GM19240 (cell line): ENCODE measurements at regions not wholly inside any gene's neighbourhood (a gene's known extent, or its start where the extent isn't known, plus 50 kb on each side); places are given as distances from the start of the nearest gene placed in this dataset.
"Not testable (repeated sequence)": the region's sequence is repeated elsewhere in the genome, so short reads cannot be mapped to it uniquely, and the experiment has no call there.

Experiments
- DNase-seq: peaks from one replicate; pipeline ENCODE4 v3.0.0; 2011; ENCODE audit warnings: low spot score; ENCODE audit not compliant: insufficient read length

GRCh38 chr18:78857314-78858150, 122.1 kb upstream of the SALL3 start:
- no peak for DNase-seq

DNA sequence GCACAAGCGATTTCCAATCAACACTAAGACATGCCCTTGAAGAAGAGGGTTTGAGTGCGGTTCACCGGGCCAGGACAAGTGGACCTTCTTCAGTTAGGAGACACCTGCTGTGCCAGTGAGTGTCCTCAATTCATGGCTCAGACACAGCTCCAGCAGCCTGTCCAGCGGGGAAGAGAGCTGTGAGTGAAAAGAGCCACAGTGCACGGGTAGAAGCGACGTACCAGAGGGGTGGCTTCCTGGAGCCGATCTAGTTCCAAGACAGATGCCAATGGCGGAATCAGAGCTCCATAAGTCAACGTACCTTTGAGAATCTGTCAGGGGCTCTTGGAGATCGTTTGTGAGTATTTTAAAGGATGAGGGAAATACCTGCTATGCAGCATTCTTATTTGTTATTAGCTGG, 119.9 kb upstream of the SALL3 start:
- DNase-seq: no peak

DNA sequence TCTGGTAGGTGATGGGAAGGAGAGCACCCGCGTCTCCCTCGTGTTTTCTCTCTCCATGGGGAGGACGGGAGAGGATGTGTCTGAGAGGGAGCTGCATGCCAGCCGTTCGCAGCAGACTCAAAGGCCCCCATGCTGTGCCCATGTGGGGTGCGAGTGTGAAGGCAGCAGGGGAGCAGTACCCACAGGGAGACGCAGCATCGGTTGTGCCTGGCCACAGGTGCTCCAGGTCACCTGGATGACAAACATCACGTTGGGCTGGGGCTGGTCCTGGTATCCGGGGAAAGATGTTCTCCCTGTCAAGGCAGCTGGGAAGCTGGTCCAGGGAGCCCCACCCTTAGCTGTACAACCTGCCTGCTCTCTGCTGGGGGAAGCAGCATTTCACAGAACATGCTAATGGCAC, 119.5 kb upstream of the SALL3 start:
- no peak for DNase-seq

- no peak for DNase-seq
Observed at GRCh38 chr18:78861116-78861515, 118.5 kb upstream of the SALL3 start.

DNA sequence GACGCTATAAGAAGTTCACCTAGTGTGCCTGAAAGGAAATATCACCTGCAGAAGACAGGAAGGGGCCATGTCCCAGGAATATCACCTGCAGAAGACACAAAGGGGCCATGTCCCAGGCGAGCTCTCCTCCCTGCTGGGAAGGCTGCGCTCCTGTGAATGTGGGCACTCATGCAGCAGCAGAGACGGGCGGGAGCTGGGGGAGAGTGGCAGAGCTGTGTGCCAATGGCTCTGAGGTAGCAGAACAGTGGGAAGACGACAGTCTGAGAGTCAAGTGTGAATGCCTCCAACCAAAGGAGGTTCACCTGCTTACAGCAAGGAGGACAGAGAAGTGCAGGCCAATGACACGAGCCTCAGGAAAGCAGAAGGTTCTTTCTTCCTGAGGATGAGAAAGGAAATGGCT, 117.9 kb upstream of the SALL3 start:
- DNase-seq: no peak

DNA sequence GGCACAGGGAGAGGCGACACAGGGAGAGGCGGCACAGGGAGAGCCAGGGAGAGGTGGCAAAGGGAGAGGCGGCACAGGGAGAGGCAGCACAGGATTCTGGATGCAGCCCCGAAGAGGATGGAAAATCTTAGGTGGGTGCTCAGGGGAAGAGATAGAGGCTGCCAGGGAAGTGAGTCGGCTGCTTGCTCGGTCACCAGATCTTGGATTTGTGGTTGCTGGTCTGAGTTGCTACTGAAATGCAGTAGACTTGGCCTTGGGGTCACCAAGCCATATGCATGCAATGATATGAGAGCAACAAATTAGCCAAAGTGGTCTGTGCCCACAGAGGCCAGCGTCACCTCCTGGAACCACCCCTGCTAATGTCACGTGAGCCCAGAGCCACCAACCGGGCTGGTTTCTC, 117.2 kb upstream of the SALL3 start:
- no peak for DNase-seq

GRCh38 chr18:78865056-78865598, 114.5 kb upstream of the SALL3 start:
- no peak for DNase-seq

DNA sequence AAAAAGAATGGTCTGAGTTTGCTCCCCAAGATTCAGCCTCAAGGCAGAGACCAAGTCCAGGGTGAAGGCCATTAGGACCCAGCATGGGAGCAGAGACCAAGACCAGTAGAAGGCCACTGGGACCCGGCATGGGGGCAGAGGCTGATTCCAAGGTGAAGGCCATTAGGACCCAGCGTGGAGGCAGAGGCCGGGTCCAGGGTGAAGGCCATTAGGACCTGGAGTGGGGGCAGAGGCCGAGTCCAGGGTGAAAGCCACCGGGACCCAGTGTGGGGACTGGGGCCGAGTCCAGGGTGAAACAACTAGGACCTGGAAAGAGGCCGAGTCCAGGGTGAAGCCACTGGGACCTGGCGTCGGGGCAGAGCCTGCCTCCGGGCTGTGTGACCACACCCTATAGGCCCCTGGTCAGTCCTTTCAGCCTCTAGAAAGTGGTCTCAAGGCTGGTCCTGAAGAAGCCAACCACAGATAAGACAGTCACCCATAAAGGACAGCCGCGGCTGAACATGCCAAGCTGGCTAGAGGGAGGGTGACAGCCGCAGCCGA, 113.8 kb upstream of the SALL3 start:
- no peak for DNase-seq

GRCh38 chr18:78867131-78867530, 112.5 kb upstream of the SALL3 start:
- DNase-seq: no peak

- no peak for DNase-seq
Observed at GRCh38 chr18:78868330-78869316, 111.0 kb upstream of the SALL3 start.

DNA sequence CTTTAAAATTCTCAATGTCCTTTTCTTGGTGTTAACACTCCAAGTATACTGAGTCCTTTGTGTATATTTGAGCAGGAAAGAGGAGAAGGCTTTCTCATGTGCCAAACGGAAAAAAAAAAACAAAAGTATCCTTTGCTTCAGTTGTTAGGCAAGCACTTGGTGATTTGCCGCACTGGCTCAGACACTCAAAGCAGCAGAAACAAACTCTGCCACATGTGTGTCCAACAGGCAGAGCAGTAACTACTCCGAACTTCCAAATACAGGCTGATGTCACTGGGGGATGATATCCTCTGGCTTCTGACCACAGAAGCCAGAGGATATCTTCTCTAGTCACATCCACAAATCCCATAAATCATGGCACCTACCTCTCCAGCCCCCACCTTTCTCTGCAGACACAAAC, 108.0 kb upstream of the SALL3 start:
- DNase-seq: no peak

DNA sequence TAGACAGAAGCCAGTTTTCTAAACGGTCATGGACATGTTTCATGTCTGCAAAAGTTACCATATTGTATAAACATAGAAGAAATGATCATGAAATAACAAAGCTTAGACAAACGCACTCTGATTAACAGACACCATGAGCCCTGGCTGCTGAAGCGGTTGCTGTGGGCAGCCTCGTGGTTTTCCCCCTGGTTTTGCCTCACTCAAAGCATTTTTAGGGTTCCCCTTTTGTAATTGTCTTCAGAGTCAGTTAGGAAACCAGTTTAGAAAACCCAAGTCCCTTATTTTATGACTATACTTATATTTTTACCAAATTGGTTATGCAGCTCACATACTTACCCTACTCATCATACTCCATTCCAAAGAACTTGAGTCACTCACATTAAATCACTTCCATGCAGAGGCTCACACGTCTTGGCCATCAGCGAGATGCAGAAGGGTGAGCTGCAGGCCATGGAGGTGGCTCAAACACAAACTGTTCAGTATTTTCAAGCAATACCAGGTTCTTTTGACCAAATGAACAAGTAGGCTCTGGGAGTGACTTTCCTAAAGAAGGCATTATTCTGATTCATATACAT, 105.6 kb upstream of the SALL3 start:
- DNase-seq: no peak

DNA sequence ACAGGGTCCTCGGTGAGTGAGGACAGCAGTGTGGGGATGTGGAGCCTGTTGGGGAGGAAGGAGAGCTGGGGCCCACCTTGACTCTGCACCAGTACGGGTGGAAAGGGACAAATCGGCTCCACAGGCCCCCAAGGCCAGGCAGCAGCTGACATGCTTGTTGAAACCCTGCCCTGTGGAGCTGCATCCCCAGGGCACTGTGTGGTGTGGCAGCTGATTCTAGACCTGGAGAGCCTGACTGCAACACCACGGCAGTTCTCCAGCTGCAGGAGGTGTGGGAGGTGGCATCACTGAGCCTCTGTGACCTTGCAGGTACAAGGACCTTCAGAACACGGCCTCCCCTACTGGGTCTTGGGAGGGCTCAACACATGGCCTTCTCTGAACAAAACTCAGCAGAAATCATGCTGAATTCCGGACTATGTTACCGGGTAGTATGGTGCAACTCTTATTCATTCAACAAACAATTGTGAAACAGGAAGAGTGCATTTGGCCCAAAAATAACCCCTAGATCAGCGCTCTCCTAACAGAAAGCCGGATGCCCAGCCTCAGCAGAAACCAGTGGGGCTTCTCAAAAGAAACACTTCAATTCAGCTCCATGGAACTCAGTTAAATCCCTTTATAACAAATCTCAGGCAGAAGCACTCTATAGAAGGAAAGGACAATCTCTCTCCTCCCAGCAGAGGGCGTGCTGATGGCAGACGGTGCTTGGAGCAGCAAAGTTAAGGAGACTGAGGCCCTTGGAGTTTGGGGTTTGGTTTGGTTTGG, 104.4 kb upstream of the SALL3 start:
- no peak for DNase-seq

GRCh38 chr18:78875778-78876650, 103.6 kb upstream of the SALL3 start:
- DNase-seq: no peak

DNA sequence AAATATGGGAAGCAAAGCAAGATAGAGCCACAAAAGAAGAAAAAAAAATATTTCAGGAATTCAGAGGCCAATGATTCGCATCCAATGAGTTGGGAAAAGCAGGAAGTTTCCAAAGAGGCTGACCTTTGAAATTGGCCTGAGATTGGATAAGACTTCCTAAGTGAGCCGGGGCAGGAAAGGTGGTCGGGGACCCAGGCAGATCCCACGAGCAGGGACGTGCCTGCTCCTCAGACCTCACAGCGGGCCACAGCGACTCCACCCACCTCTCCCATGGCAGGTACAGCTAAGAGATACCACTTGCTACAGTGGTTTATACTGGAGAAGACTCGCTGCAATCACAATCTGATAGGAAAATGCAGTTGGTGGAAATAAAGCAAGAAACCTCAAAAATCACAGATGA, 102.8 kb upstream of the SALL3 start:
- no peak for DNase-seq

DNA sequence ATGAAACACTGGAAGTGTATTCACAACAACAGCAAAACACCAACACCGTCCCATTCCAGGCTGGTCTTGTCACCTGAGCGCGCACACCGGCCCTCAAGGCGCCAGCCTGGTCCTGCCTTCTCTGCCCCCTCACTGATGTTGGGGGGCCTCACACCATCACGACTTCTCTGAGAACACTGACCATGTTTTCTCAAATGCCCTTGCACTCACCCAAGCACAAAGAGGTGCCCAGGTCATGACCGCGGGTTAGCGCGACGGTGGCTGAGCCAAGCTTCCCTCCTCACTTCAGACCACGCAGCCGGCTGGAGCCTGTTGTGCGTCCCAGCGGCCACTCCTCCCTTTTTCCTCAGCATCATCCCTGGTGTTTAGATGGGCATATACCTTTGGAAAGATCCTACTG, 101.3 kb upstream of the SALL3 start:
- DNase-seq: no peak

DNA sequence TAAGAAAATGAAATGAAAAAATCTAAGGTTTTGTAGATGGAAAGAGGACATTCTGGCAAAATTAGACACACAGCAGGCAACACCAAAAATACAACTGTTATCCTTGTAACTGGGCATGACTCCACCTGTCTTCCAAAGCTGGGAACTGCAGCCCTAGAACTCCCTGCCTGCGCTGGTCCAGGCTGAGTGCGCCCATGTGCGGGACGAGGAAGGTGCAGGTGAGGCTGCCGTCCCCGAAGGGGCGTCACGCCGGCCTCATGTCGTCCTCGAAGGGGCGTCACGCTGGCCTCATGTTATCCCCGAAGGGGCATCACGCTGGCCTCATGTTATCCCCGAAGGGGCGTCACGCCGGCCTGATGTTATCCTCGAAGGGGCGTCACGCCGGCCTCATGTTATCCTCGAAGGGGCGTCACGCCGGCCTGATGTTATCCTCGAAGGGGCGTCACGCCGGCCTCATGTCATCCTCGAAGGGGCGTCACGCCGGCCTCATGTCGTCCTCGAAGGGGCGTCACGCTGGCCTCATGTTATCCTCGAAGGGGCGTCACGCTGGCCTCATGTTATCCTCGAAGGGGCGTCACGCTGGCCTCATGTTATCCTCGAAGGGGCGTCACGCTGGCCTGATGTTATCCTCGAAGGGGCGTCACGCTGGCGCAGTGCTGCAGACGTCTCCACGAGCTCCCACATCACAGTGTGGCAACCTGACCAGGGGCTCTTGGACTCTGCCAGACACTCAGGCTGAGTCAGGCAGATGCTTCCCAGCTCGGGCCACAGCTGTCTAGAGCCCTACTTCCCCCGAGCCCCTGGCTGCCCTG, 100.3 kb upstream of the SALL3 start:
- not testable (repeated sequence) for DNase-seq

GRCh38 chr18:78882585-78882984, 97.0 kb upstream of the SALL3 start:
- DNase-seq: no peak

GRCh38 chr18:78883501-78883900, 96.1 kb upstream of the SALL3 start:
- DNase-seq: no peak
